CD8-positive, alpha-beta memory T cell (primary cell): ENCODE measurements at regions not wholly inside any gene's neighbourhood (a gene's known extent, or its start where the extent isn't known, plus 50 kb on each side); places are given as distances from the start of the nearest gene placed in this dataset.
"Not testable (repeated sequence)": the region's sequence is repeated elsewhere in the genome, so short reads cannot be mapped to it uniquely, and the experiment has no call there.

ENCODE experiments used
- CTCF ChIA-PET: fragments of 350-600 bp; sonication (Branson Sonifier 250); formaldehyde crosslinking; loops from one replicate; lab custom pipeline; 2021; ENCODE audit warnings: antibody characterized with exemption; lab: Charles Lee
- POLR2A ChIA-PET: fragments of 350-600 bp; sonication (Branson Sonifier 250); formaldehyde crosslinking; loops from one replicate; lab custom pipeline; 2021; ENCODE audit warnings: antibody characterized with exemption; lab: Charles Lee
- DNase-seq, 5 donors: peaks; one replicate each; pipeline versions ENCODE4 v3.0.0 to v3.0.0-alpha.2; 2020 to 2022; ENCODE audit warnings: mixed read lengths in 1 of 5
- H3K27ac ChIP-seq: one replicate; pipeline ENCODE4 v1.7.0; 2013; ENCODE audit warnings: low read depth, mild to moderate bottlenecking, low read length, moderate library complexity
- H3K27me3 ChIP-seq: 2 replicates; pipeline ENCODE4 v1.7.0; 2013; ENCODE audit warnings: low read length, mild to moderate bottlenecking; ENCODE audit not compliant: insufficient read depth, poor library complexity, severe bottlenecking
- H3K36me3 ChIP-seq: 2 replicates; pipeline ENCODE4 v1.7.0; 2013; ENCODE audit warnings: mild to moderate bottlenecking, low read length, moderate library complexity; ENCODE audit not compliant: insufficient read depth
- H3K4me1 ChIP-seq: 2 replicates; pipeline ENCODE4 v1.7.0; 2013; ENCODE audit warnings: mild to moderate bottlenecking, low read length, moderate library complexity; ENCODE audit not compliant: insufficient read depth
- H3K4me3 ChIP-seq: 2 replicates; pipeline ENCODE4 v1.7.0; 2013; ENCODE audit warnings: mild to moderate bottlenecking, low read length
- H3K9me3 ChIP-seq: 2 replicates; pipeline ENCODE4 v1.7.0; 2013; ENCODE audit warnings: mild to moderate bottlenecking, low read length
- H3K27ac Mint-ChIP-seq, 8 donors: one replicate each; pipeline ENCODE4 v1.8.0; 2020 to 2021; ENCODE audit warnings: mixed read lengths in 8 of 8, mild to moderate bottlenecking in 6 of 8, inconsistent platforms in 3 of 8, moderate library complexity in 3 of 8
- H3K27me3 Mint-ChIP-seq, 2 donors: one replicate each; pipeline ENCODE4 v1.8.0; 2020 to 2021; ENCODE audit warnings: mixed read lengths in 2 of 2, mild to moderate bottlenecking in 1 of 2, moderate library complexity in 1 of 2
- H3K36me3 Mint-ChIP-seq, 3 donors: one replicate each; pipeline ENCODE4 v1.8.0; 2020 to 2021; ENCODE audit warnings: mixed read lengths in 3 of 3, inconsistent platforms in 1 of 3, mild to moderate bottlenecking in 1 of 3
- H3K4me1 Mint-ChIP-seq, 3 donors: one replicate each; pipeline ENCODE4 v1.8.0; 2020 to 2021; ENCODE audit warnings: mixed read lengths in 3 of 3, inconsistent platforms in 1 of 3, mild to moderate bottlenecking in 1 of 3
- H3K4me3 Mint-ChIP-seq, 7 donors: one replicate each; pipeline ENCODE4 v1.8.0; 2020 to 2021; ENCODE audit warnings: mixed read lengths in 7 of 7, mild to moderate bottlenecking in 6 of 7, moderate library complexity in 4 of 7, inconsistent platforms in 2 of 7
- H3K9me3 Mint-ChIP-seq, 5 donors: one replicate each; pipeline ENCODE4 v1.8.0; 2020 to 2022; ENCODE audit warnings: mixed read lengths in 5 of 5, mild to moderate bottlenecking in 3 of 5, moderate library complexity in 2 of 5, inconsistent platforms in 1 of 5

- DNase-seq, H3K9me3 Mint-ChIP-seq, H3K4me1 Mint-ChIP-seq, H3K27me3 Mint-ChIP-seq, H3K27ac Mint-ChIP-seq, CTCF ChIA-PET, H3K9me3 ChIP-seq, H3K4me1 ChIP-seq, H3K4me3 Mint-ChIP-seq, POLR2A ChIA-PET, H3K4me3 ChIP-seq, H3K36me3 ChIP-seq, H3K27ac ChIP-seq, H3K36me3 Mint-ChIP-seq, H3K27me3 ChIP-seq: not testable (repeated sequence)
Measured at GRCh38 chrX:37088778-37089177, 80.6 kb downstream of the FAM47C start.

GRCh38 chrX:37090142-37090541 lies 82.0 kb downstream of the FAM47C start:
- CTCF ChIA-PET, H3K4me1 ChIP-seq, H3K27me3 Mint-ChIP-seq, H3K36me3 Mint-ChIP-seq, POLR2A ChIA-PET, DNase-seq, H3K9me3 ChIP-seq, H3K4me3 ChIP-seq, H3K4me1 Mint-ChIP-seq, H3K4me3 Mint-ChIP-seq, H3K9me3 Mint-ChIP-seq, H3K36me3 ChIP-seq, H3K27me3 ChIP-seq, H3K27ac ChIP-seq, H3K27ac Mint-ChIP-seq: not testable (repeated sequence)

GRCh38 chrX:37096422-37097124 lies 88.4 kb downstream of the FAM47C start:
- H3K9me3 ChIP-seq, DNase-seq, H3K27ac ChIP-seq, POLR2A ChIA-PET, H3K27me3 ChIP-seq, H3K27me3 Mint-ChIP-seq, CTCF ChIA-PET, H3K4me1 ChIP-seq, H3K4me3 Mint-ChIP-seq, H3K9me3 Mint-ChIP-seq, H3K4me1 Mint-ChIP-seq, H3K4me3 ChIP-seq, H3K27ac Mint-ChIP-seq, H3K36me3 Mint-ChIP-seq, H3K36me3 ChIP-seq: not testable (repeated sequence)
